Fibroblast of skin of left quadriceps (primary cell): ENCODE measurements at regions not wholly inside any gene's neighbourhood (a gene's known extent, or its start where the extent isn't known, plus 50 kb on each side); places are given as distances from the start of the nearest gene placed in this dataset.

Source experiments
- DNase-seq, 2 experiments: peaks; one replicate each; pipeline ENCODE4 v3.0.0-alpha.2; 2013; ENCODE audit warnings: low read depth in 2 of 2

DNA sequence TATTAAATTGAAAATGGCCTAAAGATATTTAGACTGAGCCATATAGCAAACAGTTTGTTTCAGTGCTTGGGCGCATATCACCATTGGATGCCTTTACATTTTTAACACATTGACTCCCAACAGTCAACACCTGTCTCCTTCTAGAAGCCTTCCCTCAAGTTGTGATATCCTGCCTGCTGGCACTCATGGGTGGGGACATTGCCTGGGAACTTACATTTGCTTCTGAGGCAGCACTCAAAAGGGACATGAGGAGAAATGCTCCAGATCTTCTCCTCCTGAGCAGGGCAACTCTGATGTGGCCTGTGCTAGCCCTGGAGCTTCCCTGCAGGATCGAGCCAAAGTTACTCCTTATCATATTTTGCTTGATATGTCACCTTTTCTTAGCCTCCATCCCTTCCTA is 392.2 kb downstream of the CDH7 start:
- DNase-seq, result no peak

DNA sequence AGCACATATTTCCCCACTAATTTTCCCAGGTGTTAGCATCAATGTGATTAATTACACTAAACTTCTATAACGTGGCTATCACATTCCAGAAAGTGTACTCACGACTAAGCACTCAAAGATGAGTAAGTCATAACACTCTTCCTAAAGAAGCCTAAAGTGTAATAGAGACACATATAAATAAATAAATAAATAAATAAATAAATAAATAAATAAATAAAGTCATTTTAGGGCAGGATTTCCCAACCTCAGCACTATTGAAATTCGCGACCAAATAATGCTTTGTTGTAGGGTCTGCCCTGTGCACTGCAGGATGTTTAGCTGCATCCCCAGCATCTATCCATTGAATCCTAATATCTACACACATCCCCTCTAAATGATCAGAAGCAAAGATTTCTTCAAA is 390.9 kb downstream of the CDH7 start:
- no peak for DNase-seq

DNA sequence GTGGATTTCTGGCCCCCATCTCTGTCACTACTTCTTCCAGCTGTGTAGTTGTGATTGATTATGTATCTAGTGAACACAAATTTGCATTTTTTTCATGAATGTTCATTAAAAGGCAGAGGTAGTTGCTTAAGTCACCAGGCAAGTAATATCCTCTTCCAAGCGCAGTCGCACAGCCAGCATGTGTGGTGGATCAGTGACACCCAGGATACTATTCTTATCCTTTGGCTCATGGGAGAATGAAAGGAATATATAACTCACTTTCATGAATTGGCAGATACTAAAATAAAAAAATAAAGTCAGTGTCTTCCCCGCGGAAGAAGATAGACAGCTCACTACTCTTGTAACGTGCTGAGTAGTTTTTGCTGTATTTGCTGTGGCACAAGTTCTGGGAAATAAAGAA is 387.8 kb downstream of the CDH7 start:
- DNase-seq, result no peak

DNA sequence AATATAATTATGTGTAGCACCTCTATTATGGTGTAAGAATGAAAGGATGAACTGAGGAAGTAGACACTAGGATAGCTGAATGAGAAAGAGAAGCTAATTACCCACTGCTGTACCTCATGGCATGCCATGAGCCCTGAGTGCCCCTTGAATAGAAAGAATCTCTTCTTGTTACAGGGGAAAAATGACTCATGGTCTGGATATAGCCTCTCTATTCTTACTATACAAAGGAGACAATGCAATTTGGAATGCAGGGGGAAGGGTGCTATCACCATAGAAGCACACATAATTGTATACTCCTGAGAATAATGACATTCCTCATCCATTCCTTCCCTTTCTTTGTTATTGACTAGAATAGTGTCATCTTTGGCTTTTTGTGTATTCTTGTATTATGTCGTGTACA is 385.2 kb downstream of the CDH7 start:
- DNase-seq, result peak in 1 of 2 experiments; percentile 8

DNA sequence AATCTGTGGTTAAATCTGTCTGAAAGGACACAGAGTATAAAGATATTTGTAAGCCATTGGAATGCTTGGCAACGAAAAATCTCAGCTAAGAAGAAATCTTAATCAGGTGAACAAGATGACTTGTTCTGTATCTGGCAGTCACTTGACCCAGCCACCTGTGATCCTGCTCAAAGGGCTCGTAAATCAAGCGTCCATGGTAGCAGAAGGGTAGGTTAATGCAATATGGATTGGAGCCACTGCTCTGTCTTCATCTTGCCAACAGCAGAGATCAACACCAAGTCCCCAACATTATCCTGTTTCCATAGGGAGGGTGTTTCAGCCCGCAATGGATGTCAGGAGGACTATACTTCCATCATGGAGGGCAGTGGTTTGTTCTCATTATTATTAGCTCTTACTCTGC is 378.4 kb downstream of the CDH7 start:
- no peak for DNase-seq

DNA sequence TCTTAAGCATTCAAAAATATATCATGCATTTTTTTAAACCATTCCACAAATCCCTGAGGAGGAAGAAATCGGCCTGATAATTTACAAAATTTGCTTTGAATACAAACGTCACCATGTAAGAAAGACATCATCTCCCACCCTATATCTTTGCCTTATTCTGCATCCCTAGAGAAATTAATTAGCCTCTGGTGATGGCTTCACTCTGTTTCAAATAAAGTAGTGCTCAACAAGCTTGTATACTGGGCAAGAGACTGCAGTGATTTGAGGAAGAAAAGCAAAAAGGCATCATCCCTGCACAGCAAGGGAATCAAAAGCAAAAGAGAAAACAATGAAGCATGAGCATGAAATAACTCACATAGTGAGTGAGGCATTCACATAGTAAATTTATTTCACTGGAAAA is 375.5 kb downstream of the CDH7 start:
- no peak for DNase-seq

DNA sequence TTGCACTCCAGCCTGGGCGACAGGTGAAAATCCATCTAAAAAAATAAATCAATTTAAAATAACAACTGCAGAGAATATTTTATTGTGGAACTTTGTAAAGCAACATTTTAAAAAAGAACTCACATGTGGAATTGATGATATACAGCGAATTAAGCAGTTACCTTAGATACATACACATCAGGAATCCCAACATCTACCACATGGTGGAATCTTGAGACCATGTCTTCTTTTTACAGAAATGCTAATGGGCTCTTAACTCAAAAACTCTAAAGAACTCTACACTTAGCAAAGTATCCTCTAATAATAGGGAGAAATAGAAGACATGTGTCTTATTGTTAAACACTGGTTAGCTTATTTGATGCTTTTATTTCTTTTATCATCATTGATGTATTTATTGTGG is 373.6 kb downstream of the CDH7 start:
- DNase-seq, result no peak

DNA sequence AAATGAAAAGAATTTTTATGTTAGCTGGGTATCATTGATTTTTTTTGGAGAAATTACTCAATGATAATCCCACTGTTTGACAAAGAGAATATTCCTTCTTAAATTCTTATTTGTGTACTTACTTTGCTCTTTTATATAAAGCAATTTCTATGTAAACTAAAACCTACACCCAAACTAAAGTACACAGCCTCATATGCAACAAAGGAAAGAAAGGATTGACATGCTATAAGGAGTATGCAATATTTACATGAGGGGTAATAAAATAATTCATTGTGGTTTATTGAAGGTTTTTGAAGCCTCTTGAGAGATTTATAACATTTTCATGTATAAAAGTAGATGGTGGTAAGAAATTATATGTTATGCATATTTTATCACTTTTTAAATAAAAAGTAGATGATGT is 368.5 kb downstream of the CDH7 start:
- DNase-seq, result no peak

DNA sequence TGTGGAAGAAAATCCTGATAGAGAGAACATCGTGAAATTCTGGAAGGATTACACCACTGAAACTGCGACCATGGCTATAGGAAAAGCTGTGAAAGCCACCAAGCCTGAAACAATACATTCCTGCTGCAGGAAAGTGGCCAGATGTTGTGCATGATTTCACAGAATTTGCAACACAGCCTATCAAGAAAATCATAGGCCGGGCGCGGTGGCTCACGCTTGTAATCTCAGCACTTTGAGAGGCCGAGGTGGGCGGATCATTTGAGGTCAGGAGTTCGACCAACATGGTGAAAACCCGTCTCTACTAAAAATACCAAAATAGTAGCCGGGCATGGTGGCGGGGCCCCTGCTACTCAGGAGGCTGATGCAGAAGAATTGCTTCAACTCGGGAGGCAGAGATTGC is 360.2 kb downstream of the CDH7 start:
- DNase-seq, result no peak

DNA sequence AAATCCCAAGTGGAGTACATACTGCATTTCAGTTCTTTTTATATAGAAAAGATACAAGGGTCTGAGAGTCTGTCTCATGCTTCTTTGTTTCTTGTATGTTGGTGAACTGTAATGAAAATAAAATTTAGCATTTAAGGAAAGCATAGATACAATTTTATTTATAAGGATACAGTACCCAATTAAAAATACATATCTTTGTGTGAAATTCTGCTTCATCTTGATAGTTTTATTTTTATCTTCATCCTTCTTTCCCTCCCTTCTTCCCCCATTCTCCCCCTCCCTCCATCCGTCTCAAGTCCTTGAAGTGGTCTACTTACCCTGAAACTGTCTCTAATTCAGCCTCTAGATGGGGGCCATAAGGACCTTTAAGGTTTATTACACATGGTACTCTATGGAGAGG is 359.8 kb downstream of the CDH7 start:
- no peak for DNase-seq

DNA sequence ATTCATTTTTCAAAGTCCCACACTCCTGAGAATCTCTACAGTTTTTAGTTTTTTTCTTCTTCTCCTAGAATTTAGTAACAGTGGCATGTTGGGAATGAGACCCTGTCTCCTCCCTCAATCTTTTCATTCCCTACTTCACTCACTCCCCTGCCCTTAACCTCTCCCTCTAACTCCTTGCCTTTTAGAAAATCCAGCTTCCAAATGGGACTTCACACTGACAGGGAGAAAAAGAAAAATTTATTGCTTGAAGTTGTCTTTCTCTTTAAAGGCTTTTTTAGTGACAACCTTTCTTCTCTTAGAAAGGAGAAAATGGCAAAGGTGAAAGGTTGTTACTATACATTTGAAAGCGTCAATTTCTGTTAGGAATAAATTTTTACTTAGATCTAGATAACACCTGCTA is 359.2 kb downstream of the CDH7 start:
- DNase-seq, result no peak

DNA sequence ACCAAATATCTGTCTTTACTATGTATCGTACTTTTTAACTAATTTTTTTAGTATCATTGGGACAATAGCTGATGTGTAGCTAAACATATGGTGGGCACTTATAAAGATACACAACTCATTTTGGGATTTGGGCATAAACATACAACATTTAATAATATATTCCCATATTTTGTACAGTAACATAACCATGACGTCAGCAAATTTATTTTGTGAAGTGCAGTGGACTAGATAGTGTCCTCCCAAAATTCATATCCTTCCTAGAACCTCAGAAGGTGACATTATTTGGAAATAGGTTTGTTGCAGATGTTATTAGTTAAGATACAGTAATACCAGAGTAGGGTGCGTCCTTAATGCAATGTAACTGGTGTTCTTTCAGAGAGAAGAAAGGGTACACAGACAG is 356.7 kb downstream of the CDH7 start:
- DNase-seq, result no peak

DNA sequence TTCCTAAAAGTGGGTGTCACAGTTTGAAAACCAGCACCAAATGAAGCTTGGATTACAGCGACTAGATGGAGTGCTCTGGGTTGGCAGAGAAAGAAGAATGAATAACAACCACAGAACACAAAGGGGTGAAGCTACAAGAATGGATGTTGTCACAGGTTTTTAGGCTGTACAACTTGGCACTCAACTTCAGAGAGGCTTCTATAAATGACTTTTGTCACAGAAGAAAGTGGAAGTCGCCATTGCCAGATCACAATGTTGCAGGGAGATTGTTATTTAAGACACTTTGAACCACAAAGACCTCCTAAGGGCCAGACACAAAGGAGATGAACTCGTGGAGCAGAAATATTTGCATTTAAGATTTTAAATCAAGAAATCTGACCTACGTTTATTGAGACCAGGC is 354.2 kb downstream of the CDH7 start:
- DNase-seq, result no peak

DNA sequence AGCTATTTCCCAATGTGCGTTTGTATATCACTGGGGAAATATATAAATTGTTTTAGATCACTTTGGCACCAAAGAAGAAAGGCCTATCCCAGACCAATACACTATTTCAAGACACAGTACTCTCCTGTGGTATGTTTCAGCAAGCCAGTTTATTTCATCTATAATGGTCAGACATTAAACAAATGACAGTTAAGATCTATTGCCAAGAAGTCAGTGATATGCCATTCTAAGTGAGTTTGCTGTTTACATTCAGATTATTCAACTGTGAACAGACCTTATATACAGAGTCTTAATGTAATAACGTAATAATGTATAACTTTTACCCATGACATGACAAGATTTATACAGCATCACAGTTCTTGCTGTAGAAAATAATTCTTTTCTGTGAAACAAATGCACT is 352.7 kb downstream of the CDH7 start:
- DNase-seq, result no peak

DNA sequence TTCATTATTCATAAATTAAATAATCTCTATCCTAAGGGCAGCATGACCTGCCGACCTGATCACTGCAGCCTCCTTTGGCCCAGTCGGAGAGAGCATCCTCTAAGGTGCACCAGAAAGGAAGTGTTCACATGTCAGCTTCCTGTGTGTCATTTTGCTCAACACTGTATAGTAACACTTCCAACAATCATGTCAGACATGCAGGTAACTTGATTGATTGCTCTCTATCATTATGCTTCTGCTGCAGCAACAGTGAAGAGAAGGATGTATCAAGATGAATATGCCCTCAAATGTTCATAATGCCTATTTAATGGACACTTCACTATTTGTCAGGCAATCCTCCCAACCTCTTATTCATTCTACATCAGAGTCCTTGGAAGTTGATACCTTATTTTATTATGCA is 332.3 kb downstream of the CDH7 start:
- DNase-seq, result no peak

DNA sequence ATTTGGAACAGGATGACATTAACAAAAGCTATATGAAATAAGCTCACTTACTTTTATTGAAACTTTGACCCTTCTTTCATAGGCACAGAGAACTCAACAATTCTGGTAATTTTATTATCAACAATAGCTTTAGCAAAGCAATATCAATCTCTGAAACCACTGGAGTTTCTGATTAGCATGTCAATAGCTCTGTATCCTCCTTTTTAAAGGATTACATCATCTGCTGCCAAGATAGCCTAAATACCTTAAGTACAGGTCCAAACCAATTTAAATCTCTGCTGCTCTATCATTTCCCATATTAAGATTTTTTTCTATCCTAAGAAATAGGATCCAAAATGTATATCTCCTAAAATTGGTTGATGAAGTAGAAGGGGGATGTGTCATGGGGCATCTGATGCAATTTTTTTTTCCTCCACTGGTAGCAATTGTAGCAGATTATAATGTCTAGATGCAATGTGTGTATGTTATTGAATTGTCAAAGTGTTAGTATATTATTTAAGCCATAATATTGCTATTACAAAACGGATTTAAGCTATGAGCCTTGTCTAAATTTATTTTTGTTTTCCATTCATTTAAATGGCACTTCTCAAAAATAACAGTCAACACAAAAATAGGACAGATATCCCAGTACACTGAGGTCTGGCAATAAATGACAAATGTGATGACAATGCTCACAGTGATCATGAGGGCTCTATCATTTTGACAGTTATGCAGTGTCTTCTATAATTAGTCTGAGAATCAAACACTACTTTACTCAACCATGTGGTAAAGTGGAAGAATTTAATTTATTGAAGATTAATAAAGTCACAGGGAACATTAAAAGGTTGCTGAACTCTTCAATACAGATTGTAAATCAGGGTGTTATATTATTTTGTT is 328.4 kb downstream of the CDH7 start:
- no peak for DNase-seq

DNA sequence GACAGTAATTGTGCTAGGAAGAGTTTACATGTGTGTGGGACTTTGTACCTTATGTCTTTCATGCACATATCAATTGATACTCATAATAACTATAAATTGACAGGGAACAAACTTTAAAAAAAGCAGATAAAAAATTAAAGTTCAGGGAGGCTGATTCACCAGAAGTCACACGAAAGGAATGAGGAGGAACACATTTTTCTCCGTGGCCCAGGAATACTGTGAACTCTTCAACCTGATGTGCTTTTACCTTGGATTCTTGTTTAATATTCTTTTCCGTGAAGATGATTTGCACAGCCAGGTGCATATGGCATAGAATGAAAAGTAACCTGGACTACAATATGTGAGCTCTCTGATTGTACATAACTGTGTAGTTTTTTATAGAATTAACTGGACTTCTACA is 326.3 kb downstream of the CDH7 start:
- no peak for DNase-seq

DNA sequence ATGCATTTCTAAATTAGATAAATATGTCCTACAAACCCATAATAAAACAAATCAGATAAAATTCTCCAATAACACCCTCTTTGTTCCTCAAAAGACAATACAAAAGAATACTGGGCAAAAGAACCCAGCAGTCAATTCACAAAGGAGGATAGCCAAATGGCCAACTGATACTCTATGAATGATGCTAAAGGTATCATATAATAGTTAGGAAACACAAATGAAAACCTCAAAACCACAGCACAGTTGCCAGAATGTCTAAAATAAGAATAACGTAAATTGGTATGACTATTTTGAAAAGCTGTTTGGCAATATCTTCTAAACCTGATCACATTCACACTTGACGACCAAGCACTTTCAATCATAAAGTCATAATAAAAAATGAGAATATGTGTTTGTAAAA is 315.4 kb downstream of the CDH7 start:
- DNase-seq, result no peak

DNA sequence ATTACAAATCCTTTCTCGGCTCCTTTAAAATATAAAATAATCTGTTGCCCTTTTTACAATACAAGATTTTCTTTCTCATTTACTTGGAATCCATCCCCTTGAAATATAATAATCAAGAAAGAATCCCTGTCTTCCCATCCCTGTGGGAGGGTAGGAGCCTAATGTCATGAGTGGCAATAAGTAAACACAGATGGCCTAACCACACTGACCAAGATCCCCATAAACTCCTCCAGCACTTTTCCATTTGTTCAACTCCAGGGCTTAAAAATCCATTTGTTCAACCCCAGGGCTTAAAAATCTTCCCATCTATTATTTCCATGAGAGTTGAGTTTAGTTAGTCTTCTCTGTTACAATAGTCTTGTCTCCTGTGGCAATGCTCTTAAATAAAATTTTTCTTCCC is 297.6 kb downstream of the CDH7 start:
- DNase-seq, result peak in 1 of 2 experiments; percentile 6

DNA sequence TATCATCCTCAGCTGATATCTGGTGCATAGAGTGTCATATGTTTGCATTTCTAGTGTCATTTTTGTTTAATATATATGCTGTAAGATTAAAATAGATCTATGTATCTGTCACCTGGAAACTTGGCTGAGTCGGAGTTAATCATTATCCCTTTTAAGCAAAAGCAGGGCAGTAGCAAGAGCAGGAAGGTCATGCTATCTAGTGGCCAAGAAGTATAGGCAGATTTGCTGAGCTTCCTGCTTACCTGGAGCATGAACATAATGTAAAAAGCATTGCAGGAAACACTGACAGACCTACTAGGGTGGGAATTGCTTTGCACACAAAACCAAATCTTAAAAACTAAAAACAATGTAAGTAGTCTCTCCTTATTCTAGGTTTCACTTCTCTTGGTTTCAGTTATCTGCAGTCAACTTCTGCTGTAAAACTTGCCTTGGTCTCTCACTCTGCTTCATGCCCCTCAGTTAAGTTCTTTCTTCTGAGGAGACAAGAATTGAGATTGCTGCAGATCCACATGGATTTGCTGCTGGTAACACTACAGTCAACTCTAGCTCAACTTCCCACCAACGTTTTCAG is 295.3 kb downstream of the CDH7 start:
- DNase-seq, result no peak

DNA sequence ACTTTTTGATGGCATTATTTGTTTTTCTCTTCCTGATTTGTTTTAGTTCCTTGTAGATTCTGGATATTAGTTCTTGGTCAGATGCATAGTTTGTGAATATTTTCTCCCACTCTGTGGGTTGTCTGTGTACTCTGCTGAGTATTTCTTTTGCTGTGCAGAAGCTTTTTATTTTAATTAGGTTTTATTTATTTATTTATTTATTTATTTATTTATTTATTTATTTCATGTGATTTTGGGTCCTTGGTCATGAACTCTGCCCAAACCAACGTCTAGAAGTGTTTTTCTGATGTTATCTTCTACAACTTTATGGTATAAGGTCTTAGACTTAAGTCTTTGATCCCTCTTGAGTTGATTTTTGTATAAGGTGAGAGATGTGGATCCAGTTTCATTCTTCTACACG is 292.2 kb downstream of the CDH7 start:
- no peak for DNase-seq

DNA sequence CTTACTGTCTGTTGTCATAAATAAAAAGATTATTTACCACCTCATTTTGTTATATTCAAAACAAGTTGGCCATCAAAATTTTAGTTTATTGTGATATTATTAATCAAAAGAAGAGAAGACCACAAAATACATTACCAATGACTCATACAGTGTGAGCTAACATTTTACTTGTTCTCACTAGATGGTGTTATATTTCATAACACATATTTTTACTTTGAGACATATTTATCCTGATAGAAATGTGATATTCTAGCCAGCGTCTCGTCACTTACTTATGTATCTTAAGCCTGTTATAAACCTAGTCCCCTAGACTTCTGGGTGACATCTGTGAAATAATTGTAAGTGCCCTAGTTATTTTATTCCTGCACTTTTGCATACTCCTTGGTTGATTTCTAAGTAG is 263.2 kb downstream of the CDH7 start:
- DNase-seq, result peak in 1 of 2 experiments; percentile 21

DNA sequence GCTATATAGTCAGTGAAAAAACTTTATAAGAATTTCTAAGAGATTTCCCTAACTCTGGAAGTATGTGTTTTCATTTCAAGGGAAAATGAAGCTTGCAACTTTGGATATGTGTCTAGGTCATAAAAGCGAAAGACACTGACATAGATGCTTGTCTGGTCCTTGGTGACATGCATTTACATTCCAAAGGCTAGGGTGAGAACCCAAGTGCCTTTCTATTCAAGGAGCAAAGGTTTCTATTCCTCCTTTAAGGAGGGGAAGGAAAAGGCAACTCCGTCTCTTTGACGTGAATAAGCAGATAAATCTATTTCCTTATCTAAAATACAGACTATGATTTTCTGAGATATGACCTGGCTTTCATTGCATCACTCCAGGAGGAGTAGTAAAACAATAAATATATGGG is 261.1 kb downstream of the CDH7 start:
- no peak for DNase-seq
